ENCODE measurements at regions not wholly inside any gene's neighbourhood (a gene's known extent, or its start where the extent isn't known, plus 50 kb on each side); places are given as distances from the start of the nearest gene placed in this dataset.

GRCh38 chr1:187257476-187257875 lies 428.7 kb downstream of the PLA2G4A start:
- Histone ChIP-seq H3K9me3 (no peaks in the 10 kb centered on the region), H3K36me3 (no peaks in the 10 kb centered on the region), H3K4me1 (ENCODE audit: control insufficient read depth in 1 of 2, insufficient read depth in 1 of 2, low read depth in 1 of 2, low read length in 1 of 2) (no peaks in the 10 kb centered on the region), H3K27me3 (no peaks in the 10 kb centered on the region), H3K4me3 (ENCODE audit: low read depth in 1 of 2, low read length in 1 of 2) (no peak overlapping the region), H3K27ac (no peak overlapping the region)
- no peak for TF ChIP-seq CTCF (IDR thresholded peaks at IDR 0.05)

- H3K9me3 ChIP-seq: no peaks in the 10 kb centered on the region
- no peak overlapping the region for H3K4me3 ChIP-seq (ENCODE audit: low read depth in 1 of 2, low read length in 1 of 2)
- H3K36me3 ChIP-seq: no peaks in the 10 kb centered on the region
- H3K4me1 ChIP-seq (ENCODE audit: control insufficient read depth in 1 of 2, insufficient read depth in 1 of 2, low read depth in 1 of 2, low read length in 1 of 2): no peaks in the 10 kb centered on the region
- no peak overlapping the region for H3K27ac ChIP-seq
- no peaks in the 10 kb centered on the region for H3K27me3 ChIP-seq
- TF ChIP-seq CTCF (IDR thresholded peaks at IDR 0.05): no peak
Observed at GRCh38 chr1:187261637-187262036, 432.9 kb downstream of the PLA2G4A start.

GRCh38 chr1:187262731-187263130 lies 434.0 kb downstream of the PLA2G4A start:
- Histone ChIP-seq H3K4me1 (ENCODE audit: control insufficient read depth in 1 of 2, insufficient read depth in 1 of 2, low read depth in 1 of 2, low read length in 1 of 2) (no peaks in the 10 kb centered on the region), H3K36me3 (no peaks in the 10 kb centered on the region), H3K27me3 (no peaks in the 10 kb centered on the region), H3K9me3 (no peaks in the 10 kb centered on the region), H3K4me3 (ENCODE audit: low read depth in 1 of 2, low read length in 1 of 2) (no peak overlapping the region), H3K27ac (no peak overlapping the region)
- TF ChIP-seq CTCF (IDR thresholded peaks at IDR 0.05): no peak

- no peaks in the 10 kb centered on the region for H3K4me1 ChIP-seq (ENCODE audit: control insufficient read depth in 1 of 2, insufficient read depth in 1 of 2, low read depth in 1 of 2, low read length in 1 of 2)
- H3K36me3 ChIP-seq: no peaks in the 10 kb centered on the region
- TF ChIP-seq CTCF (IDR thresholded peaks at IDR 0.05): no peak
- H3K27ac ChIP-seq: no peak overlapping the region
- no peaks in the 10 kb centered on the region for H3K27me3 ChIP-seq
- no peaks in the 10 kb centered on the region for H3K9me3 ChIP-seq
- H3K4me3 ChIP-seq (ENCODE audit: low read depth in 1 of 2, low read length in 1 of 2): no peak overlapping the region
Observed at GRCh38 chr1:187264995-187265602, 436.4 kb downstream of the PLA2G4A start.

GRCh38 chr1:187266051-187266450 lies 437.3 kb downstream of the PLA2G4A start:
- Histone ChIP-seq H3K27ac (no peak overlapping the region), H3K27me3 (no peaks in the 10 kb centered on the region), H3K36me3 (no peaks in the 10 kb centered on the region), H3K4me3 (ENCODE audit: low read depth in 1 of 2, low read length in 1 of 2) (no peak overlapping the region), H3K4me1 (ENCODE audit: control insufficient read depth in 1 of 2, insufficient read depth in 1 of 2, low read depth in 1 of 2, low read length in 1 of 2) (no peaks in the 10 kb centered on the region), H3K9me3 (no peaks in the 10 kb centered on the region)
- TF ChIP-seq CTCF (IDR thresholded peaks at IDR 0.05): no peak

GRCh38 chr1:187267827-187268226 lies 439.1 kb downstream of the PLA2G4A start:
- Histone ChIP-seq H3K27me3 (no peaks in the 10 kb centered on the region), H3K4me1 (ENCODE audit: control insufficient read depth in 1 of 2, insufficient read depth in 1 of 2, low read depth in 1 of 2, low read length in 1 of 2) (no peaks in the 10 kb centered on the region), H3K9me3 (no peaks in the 10 kb centered on the region), H3K4me3 (ENCODE audit: low read depth in 1 of 2, low read length in 1 of 2) (no peak overlapping the region), H3K27ac (no peak overlapping the region), H3K36me3 (no peaks in the 10 kb centered on the region)
- TF ChIP-seq CTCF (IDR thresholded peaks at IDR 0.05): no peak

Measured in neutrophil (primary cell).